H1 (cell line): ENCODE measurements at regions not wholly inside any gene's neighbourhood (a gene's known extent, or its start where the extent isn't known, plus 50 kb on each side); places are given as distances from the start of the nearest gene placed in this dataset.

Experiments used
- TF ChIP-seq, protein P1 (sequence below): fragments of 300-600 bp; sonication (generic); IDR thresholded peaks from 2 replicates; pipeline ENCODE4 v1.7.1; 2012; ENCODE audit warnings: low read length, moderate library complexity, mild to moderate bottlenecking, inconsistent platforms; ENCODE audit not compliant: insufficient replicate concordance

- TF ChIP-seq, protein P1, sequence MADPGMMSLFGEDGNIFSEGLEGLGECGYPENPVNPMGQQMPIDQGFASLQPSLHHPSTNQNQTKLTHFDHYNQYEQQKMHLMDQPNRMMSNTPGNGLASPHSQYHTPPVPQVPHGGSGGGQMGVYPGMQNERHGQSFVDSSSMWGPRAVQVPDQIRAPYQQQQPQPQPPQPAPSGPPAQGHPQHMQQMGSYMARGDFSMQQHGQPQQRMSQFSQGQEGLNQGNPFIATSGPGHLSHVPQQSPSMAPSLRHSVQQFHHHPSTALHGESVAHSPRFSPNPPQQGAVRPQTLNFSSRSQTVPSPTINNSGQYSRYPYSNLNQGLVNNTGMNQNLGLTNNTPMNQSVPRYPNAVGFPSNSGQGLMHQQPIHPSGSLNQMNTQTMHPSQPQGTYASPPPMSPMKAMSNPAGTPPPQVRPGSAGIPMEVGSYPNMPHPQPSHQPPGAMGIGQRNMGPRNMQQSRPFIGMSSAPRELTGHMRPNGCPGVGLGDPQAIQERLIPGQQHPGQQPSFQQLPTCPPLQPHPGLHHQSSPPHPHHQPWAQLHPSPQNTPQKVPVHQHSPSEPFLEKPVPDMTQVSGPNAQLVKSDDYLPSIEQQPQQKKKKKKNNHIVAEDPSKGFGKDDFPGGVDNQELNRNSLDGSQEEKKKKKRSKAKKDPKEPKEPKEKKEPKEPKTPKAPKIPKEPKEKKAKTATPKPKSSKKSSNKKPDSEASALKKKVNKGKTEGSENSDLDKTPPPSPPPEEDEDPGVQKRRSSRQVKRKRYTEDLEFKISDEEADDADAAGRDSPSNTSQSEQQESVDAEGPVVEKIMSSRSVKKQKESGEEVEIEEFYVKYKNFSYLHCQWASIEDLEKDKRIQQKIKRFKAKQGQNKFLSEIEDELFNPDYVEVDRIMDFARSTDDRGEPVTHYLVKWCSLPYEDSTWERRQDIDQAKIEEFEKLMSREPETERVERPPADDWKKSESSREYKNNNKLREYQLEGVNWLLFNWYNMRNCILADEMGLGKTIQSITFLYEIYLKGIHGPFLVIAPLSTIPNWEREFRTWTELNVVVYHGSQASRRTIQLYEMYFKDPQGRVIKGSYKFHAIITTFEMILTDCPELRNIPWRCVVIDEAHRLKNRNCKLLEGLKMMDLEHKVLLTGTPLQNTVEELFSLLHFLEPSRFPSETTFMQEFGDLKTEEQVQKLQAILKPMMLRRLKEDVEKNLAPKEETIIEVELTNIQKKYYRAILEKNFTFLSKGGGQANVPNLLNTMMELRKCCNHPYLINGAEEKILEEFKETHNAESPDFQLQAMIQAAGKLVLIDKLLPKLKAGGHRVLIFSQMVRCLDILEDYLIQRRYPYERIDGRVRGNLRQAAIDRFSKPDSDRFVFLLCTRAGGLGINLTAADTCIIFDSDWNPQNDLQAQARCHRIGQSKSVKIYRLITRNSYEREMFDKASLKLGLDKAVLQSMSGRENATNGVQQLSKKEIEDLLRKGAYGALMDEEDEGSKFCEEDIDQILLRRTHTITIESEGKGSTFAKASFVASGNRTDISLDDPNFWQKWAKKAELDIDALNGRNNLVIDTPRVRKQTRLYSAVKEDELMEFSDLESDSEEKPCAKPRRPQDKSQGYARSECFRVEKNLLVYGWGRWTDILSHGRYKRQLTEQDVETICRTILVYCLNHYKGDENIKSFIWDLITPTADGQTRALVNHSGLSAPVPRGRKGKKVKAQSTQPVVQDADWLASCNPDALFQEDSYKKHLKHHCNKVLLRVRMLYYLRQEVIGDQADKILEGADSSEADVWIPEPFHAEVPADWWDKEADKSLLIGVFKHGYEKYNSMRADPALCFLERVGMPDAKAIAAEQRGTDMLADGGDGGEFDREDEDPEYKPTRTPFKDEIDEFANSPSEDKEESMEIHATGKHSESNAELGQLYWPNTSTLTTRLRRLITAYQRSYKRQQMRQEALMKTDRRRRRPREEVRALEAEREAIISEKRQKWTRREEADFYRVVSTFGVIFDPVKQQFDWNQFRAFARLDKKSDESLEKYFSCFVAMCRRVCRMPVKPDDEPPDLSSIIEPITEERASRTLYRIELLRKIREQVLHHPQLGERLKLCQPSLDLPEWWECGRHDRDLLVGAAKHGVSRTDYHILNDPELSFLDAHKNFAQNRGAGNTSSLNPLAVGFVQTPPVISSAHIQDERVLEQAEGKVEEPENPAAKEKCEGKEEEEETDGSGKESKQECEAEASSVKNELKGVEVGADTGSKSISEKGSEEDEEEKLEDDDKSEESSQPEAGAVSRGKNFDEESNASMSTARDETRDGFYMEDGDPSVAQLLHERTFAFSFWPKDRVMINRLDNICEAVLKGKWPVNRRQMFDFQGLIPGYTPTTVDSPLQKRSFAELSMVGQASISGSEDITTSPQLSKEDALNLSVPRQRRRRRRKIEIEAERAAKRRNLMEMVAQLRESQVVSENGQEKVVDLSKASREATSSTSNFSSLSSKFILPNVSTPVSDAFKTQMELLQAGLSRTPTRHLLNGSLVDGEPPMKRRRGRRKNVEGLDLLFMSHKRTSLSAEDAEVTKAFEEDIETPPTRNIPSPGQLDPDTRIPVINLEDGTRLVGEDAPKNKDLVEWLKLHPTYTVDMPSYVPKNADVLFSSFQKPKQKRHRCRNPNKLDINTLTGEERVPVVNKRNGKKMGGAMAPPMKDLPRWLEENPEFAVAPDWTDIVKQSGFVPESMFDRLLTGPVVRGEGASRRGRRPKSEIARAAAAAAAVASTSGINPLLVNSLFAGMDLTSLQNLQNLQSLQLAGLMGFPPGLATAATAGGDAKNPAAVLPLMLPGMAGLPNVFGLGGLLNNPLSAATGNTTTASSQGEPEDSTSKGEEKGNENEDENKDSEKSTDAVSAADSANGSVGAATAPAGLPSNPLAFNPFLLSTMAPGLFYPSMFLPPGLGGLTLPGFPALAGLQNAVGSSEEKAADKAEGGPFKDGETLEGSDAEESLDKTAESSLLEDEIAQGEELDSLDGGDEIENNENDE, result peak; percentile 39
These were observed 145.5 kb upstream of the MAP3K1 start (continued) for GRCh38 chr5:56669534-56670483.
